ENCODE measurements at regions not wholly inside any gene's neighbourhood (a gene's known extent, or its start where the extent isn't known, plus 50 kb on each side); places are given as distances from the start of the nearest gene placed in this dataset.
A peak's percentile ranks its signal among the peaks of the same experiment; 100 is the strongest.

DNA sequence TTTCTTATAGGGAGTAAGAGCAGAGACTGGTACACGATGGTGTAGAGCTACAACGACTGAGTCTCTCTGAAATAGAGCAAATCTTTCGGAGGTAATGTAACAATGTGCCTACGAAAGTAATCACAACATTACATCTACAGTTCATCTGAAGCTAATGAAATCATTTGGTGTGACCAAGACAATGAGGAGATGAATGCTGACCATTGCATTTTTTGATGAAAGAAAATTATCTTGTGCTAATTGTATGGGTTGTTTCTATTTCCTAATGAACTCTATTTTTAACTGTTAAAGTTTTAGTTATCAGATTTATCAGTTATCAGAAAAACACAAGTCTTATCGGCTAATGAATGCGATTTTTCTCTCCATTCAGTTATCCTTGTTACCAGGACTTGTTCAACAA is 913.4 kb downstream of the SLITRK6 start:
- TF ChIP-seq, protein P1, sequence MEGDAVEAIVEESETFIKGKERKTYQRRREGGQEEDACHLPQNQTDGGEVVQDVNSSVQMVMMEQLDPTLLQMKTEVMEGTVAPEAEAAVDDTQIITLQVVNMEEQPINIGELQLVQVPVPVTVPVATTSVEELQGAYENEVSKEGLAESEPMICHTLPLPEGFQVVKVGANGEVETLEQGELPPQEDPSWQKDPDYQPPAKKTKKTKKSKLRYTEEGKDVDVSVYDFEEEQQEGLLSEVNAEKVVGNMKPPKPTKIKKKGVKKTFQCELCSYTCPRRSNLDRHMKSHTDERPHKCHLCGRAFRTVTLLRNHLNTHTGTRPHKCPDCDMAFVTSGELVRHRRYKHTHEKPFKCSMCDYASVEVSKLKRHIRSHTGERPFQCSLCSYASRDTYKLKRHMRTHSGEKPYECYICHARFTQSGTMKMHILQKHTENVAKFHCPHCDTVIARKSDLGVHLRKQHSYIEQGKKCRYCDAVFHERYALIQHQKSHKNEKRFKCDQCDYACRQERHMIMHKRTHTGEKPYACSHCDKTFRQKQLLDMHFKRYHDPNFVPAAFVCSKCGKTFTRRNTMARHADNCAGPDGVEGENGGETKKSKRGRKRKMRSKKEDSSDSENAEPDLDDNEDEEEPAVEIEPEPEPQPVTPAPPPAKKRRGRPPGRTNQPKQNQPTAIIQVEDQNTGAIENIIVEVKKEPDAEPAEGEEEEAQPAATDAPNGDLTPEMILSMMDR (conservative IDR thresholded peaks at IDR 0.05): no peak
- TF ChIP-seq ZFX (IDR thresholded peaks at IDR 0.05): no peak
- no peak overlapping the region for H3K27ac ChIP-seq

DNA sequence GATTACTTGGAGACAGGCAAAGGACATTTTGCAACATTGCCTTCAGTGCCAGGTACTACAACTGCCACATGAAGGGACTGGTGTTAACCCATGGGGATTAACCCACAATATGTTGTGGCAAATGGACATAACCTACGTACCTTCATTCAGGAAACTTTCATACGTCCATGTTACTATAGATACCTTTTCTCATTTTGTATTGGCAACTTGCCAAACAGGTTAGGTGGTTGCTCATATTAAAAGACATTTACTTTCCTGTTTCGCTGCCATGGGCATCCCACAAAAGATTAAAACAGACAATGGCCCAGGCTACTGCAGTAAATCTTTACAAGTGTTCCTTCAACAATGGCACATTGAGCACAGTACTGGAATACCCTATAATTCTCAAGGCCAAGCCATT is 925.3 kb downstream of the SLITRK6 start:
- no peak overlapping the region for H3K27ac ChIP-seq
- TF ChIP-seq ZFX (IDR thresholded peaks at IDR 0.05): no peak
- TF ChIP-seq, protein P1 (conservative IDR thresholded peaks at IDR 0.05): no peak

DNA sequence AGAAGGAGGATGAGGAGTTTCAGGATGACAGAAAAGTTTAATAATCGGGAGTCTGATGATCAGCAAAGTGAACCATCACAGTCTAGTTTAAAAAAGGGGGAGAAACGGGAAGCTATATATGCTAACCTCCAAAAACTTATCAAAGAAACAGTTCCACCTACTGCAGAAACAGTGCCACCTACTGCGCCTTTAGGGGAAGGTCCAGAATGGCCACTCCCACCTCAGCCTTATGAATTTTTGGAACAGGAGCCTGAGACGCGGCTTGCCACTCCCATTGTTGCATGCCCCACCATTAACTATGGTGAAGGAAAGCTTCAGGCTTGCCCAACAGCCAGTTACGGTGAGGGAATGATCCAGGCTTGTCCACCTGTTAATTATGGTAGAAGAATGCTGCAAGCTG is 929.0 kb downstream of the SLITRK6 start:
- no peak overlapping the region for H3K27ac ChIP-seq
- no peak for TF ChIP-seq ZFX (IDR thresholded peaks at IDR 0.05)
- TF ChIP-seq, protein P1 (conservative IDR thresholded peaks at IDR 0.05): peak; percentile 75

DNA sequence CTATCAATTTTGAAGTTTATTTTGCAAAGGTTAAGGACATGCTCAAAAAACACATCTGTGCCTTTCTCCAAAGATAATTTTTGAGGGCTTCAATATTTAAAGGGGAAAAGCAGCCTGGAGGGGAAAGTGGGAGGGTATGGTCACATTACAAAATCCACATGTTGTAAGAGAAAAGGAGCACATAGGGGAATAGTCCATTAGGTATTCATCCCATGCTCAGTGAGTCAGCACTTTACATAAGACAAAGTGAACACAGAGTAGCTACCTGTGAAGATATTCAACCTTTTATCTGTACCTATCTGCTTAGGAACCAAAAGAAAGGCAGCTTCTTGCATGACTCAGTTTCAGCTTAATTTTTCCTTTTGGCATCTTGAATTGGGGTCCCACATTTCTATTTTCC is 932.0 kb downstream of the SLITRK6 start:
- TF ChIP-seq, protein P1 (conservative IDR thresholded peaks at IDR 0.05): no peak
- no peak for TF ChIP-seq ZFX (IDR thresholded peaks at IDR 0.05)
- H3K27ac ChIP-seq: no peak overlapping the region

DNA sequence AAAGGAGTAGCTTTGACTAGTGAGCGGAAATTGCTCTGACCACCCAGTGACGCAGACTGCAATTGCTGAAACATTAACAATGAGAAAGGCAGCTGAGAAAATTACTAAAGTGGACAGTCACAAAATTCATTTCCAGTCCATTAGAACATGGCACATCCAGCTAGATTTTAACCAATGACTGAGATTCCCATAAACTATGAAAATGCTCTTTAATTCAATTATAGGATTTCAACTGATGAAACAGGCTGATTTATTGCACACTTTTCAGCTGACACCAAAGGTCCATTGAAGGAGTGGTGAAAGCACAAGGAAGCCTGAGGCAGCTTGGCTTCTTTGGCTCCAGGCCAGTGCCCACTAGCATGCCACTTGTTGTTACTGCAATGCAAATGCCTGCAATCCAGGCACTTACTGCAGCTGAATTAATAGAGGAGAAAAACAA is 933.4 kb downstream of the SLITRK6 start:
- no peak overlapping the region for H3K27ac ChIP-seq
- TF ChIP-seq, protein P1 (conservative IDR thresholded peaks at IDR 0.05): no peak
- TF ChIP-seq ZFX (IDR thresholded peaks at IDR 0.05): no peak

DNA sequence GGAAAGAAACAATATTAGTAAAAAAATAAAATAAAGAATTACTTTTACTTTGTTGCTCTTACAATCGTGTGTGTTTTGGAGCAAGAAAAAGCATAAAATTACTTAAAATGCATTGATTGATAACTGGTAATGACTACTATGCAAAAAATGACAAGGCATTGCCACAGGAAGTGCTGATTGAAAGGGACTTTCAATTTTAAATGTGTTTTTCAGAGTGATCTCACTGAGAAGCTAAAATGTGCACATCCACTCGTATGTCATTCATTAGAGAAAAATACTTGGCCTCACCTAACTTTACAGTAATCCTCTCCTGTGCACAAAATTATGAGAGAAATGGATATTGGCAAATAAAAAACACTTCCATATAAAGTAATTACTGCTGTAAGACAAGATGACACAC is 934.9 kb downstream of the SLITRK6 start:
- TF ChIP-seq ZFX (IDR thresholded peaks at IDR 0.05): no peak
- TF ChIP-seq, protein P1 (conservative IDR thresholded peaks at IDR 0.05): no peak
- H3K27ac ChIP-seq: no peak overlapping the region

DNA sequence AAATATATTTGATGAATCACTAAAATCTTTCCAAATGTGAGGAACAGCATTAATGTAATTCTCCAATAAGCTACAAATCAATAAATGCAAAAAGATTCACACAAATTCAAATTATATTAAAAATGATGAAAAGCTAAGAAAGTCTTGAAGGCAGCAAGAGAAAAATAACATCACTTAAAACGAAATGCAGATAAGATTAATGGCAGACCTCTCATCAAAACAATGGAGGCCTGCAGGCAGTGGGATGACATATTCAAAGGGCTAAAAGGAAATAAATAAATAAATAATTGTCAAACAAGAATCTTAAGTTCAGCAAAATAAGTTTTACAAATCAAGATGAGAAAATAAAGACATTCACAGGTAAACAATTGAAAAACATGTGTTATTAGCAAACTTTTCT is 952.1 kb downstream of the SLITRK6 start:
- H3K27ac ChIP-seq: no peak overlapping the region
- no peak for TF ChIP-seq ZFX (IDR thresholded peaks at IDR 0.05)

DNA sequence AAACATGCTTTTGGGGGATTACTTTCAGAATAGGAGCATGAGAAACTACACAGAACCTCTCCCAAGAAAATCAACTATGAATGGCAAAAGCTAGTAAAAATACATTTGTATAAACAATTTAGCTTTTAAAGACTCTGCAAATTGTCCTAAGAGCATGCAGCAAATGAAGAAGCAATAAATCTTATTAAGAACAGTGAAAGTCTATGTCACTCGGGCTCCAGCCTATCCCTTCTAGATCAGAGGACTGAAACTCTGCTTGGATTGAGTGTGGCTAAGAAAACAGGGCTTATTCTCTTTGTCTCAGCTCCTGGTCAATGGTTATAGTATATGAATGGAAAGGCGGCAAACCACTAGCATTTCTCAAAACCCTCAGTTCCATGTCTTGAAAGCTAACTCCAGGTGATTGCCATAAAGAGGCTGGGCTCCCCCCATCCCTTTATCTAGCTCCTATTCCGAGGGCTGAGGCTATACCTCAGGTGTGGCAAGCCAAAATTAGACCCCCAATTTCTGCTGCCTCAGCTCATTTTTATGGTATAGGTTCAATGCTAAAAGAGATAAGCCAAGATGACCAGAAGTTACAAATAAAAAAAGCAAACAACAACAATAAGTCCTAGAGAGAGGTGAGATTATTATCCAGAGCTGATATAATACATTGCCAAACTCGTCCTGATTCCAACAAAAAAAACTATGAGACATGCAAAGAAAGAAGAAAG is 953.2 kb downstream of the SLITRK6 start:
- TF ChIP-seq, protein P1 (conservative IDR thresholded peaks at IDR 0.05): no peak
- no peak for TF ChIP-seq ZFX (IDR thresholded peaks at IDR 0.05)
- H3K27ac ChIP-seq: no peak overlapping the region
